MM.1S (cell line): ENCODE measurements at regions not wholly inside any gene's neighbourhood (a gene's known extent, or its start where the extent isn't known, plus 50 kb on each side); places are given as distances from the start of the nearest gene placed in this dataset.

Experiments
- DNase-seq: peaks from one replicate; pipeline ENCODE4 v3.0.0-alpha.2; 2015
- H2AFZ ChIP-seq: fragments of 300-600 bp; sonication (generic); 2 replicates; pipeline ENCODE4 v1.6.0; 2016; ENCODE audit warnings: antibody characterized with exemption, low read length
- H3F3A ChIP-seq: fragments of 300-600 bp; sonication (generic); 2 replicates; pipeline ENCODE4 v1.6.1; 2016; ENCODE audit warnings: mild to moderate bottlenecking, antibody characterized with exemption, low read length, moderate library complexity, mixed read lengths; ENCODE audit not compliant: insufficient read depth
- H3K27ac ChIP-seq: fragments of 300-600 bp; sonication (generic); 2 replicates; pipeline ENCODE4 v1.5.1; 2016; ENCODE audit warnings: mild to moderate bottlenecking, low read length
- H3K27me3 ChIP-seq: fragments of 300-600 bp; sonication (generic); replicated peaks from 2 replicates; pipeline ENCODE4 v1.6.0; 2016; ENCODE audit warnings: low read length; ENCODE audit not compliant: insufficient read depth
- H3K36me3 ChIP-seq: fragments of 300-600 bp; sonication (generic); replicated peaks from 2 replicates; pipeline ENCODE4 v1.6.1; 2016; ENCODE audit warnings: mild to moderate bottlenecking, low read length, mixed read lengths; ENCODE audit not compliant: insufficient read depth
- H3K4me1 ChIP-seq: fragments of 300-600 bp; sonication (generic); 2 replicates; pipeline ENCODE4 v1.6.1; 2016; ENCODE audit warnings: low read length, mixed read lengths
- H3K4me2 ChIP-seq: fragments of 300-600 bp; sonication (generic); 2 replicates; pipeline ENCODE4 v1.6.0; 2016; ENCODE audit warnings: low read depth, low read length
- H3K4me3 ChIP-seq: fragments of 300-600 bp; sonication (generic); 2 replicates; pipeline ENCODE4 v1.5.1; 2016; ENCODE audit warnings: low read length, mixed read lengths
- H3K79me2 ChIP-seq: fragments of 300-600 bp; sonication (generic); 2 replicates; pipeline ENCODE4 v1.6.1; 2016; ENCODE audit warnings: mixed run types, low read length, mixed read lengths
- H3K9ac ChIP-seq: fragments of 300-600 bp; sonication (generic); 2 replicates; pipeline ENCODE4 v1.6.1; 2016; ENCODE audit warnings: low read length, mixed read lengths
- H3K9me2 ChIP-seq: fragments of 300-600 bp; sonication (generic); replicated peaks from 2 replicates; pipeline ENCODE4 v1.6.1; 2016; ENCODE audit warnings: mild to moderate bottlenecking, low read length, mixed read lengths; ENCODE audit not compliant: insufficient read depth
- H3K9me3 ChIP-seq: fragments of 300-600 bp; sonication (generic); replicated peaks from 2 replicates; pipeline ENCODE4 v1.6.1; 2016; ENCODE audit warnings: mild to moderate bottlenecking, low read length, mixed read lengths; ENCODE audit not compliant: insufficient read depth
- H4K20me1 ChIP-seq: fragments of 300-600 bp; sonication (generic); 2 replicates; pipeline ENCODE4 v1.6.1; 2016; ENCODE audit warnings: mild to moderate bottlenecking, low read length, moderate library complexity, mixed read lengths; ENCODE audit not compliant: insufficient read depth
- EZH2 ChIP-seq: fragments of 300-600 bp; sonication (generic); optimal IDR thresholded peaks from 2 replicates; pipeline ENCODE3; 2017; ENCODE audit warnings: low read depth, mild to moderate bottlenecking, antibody characterized with exemption, low read length, mixed read lengths
- EZH2phosphoT487 ChIP-seq: fragments of 300-600 bp; sonication (generic); IDR thresholded peaks from 2 replicates; pipeline ENCODE4 v1.6.1; 2018; ENCODE audit warnings: antibody characterized with exemption, low read length
- TF ChIP-seq, protein P1 (sequence below): fragments of 300-600 bp; sonication (generic); IDR thresholded peaks from 2 replicates; pipeline ENCODE4 v1.5.1; 2016; ENCODE audit warnings: antibody characterized with exemption, low read length, mixed read lengths

DNA sequence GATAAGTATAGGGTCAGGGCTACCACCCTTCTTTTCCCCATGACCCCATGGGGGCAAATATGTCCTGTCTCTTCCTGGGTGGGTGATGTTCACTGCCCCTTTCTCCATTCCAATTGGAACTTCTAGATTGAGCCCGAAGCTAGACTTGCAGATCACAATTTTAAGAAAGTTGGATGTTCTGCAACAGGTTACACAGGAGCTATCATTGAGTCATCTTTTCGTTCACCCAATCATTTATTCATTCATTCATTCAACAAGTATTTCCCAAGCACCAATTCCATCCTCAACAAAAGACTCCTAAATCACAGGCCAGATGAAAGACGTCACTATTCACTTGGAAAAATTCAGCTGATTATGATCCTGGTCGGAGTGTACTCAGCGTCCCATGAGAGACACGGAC lies 71.0 kb upstream of the FOXP4 start:
- Histone ChIP-seq H3K79me2 (no peaks in the 10 kb centered on the region), H4K20me1 (no peaks in the 10 kb centered on the region), H3K9me2 (no peaks in the 10 kb centered on the region), H3K4me3 (no peak overlapping the region), H3K9me3 (no peaks in the 10 kb centered on the region), H3K27me3 (peaks cover 26% of the 10 kb centered on the region), H3F3A (no peaks in the 10 kb centered on the region), H3K4me2 (no peak overlapping the region), H2AFZ (no peak overlapping the region), H3K9ac (no peak overlapping the region), H3K4me1 (no peaks in the 10 kb centered on the region), H3K36me3 (no peaks in the 10 kb centered on the region), H3K27ac (no peak overlapping the region)
- TF ChIP-seq, protein P1, sequence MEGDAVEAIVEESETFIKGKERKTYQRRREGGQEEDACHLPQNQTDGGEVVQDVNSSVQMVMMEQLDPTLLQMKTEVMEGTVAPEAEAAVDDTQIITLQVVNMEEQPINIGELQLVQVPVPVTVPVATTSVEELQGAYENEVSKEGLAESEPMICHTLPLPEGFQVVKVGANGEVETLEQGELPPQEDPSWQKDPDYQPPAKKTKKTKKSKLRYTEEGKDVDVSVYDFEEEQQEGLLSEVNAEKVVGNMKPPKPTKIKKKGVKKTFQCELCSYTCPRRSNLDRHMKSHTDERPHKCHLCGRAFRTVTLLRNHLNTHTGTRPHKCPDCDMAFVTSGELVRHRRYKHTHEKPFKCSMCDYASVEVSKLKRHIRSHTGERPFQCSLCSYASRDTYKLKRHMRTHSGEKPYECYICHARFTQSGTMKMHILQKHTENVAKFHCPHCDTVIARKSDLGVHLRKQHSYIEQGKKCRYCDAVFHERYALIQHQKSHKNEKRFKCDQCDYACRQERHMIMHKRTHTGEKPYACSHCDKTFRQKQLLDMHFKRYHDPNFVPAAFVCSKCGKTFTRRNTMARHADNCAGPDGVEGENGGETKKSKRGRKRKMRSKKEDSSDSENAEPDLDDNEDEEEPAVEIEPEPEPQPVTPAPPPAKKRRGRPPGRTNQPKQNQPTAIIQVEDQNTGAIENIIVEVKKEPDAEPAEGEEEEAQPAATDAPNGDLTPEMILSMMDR: no peak
- no peak for TF ChIP-seq EZH2
- no peak for TF ChIP-seq EZH2phosphoT487
- DNase-seq: no peak

DNA sequence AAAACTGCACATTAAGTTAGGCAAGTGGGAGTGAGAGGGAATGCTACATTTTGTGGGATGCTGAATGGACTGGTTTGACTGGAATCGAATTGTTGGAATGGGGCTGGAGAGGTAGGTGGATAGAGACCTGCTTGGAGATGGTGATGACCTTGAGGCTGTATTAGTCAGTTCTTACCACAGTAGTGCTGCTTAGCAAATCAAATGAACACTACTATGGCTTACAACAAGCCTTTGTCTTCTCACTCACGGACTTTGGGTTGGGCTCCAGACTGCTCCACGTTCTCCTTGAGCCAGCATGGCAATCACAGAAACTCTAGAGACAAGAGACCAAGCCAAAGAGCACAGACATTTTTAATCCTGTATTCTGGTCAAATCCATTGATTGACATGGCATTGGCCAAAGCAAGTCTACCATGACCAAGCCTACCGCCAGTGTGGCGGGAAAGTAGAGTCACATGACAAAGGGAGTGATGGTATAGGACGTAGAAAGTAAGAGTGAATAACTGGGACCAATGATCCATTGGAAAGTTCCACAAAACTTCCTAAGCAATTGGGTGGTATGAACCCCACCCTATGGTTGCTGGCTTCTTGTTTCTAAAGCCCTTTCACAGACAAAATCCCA lies 70.3 kb upstream of the FOXP4 start:
- H3K4me1 ChIP-seq: no peaks in the 10 kb centered on the region
- no peak overlapping the region for H3K27ac ChIP-seq
- H3K9me2 ChIP-seq: no peaks in the 10 kb centered on the region
- H3K9ac ChIP-seq: no peak overlapping the region
- H4K20me1 ChIP-seq: no peaks in the 10 kb centered on the region
- H3F3A ChIP-seq: no peaks in the 10 kb centered on the region
- no peaks in the 10 kb centered on the region for H3K9me3 ChIP-seq
- peaks cover 20% of the 10 kb centered on the region for H3K27me3 ChIP-seq
- no peaks in the 10 kb centered on the region for H3K79me2 ChIP-seq
- no peaks in the 10 kb centered on the region for H3K36me3 ChIP-seq
- no peak overlapping the region for H3K4me2 ChIP-seq
- DNase-seq: no peak
- H3K4me3 ChIP-seq: no peak overlapping the region
- no peak for TF ChIP-seq EZH2
- no peak for TF ChIP-seq EZH2phosphoT487
- TF ChIP-seq, protein P1: no peak
- H2AFZ ChIP-seq: no peak overlapping the region

DNA sequence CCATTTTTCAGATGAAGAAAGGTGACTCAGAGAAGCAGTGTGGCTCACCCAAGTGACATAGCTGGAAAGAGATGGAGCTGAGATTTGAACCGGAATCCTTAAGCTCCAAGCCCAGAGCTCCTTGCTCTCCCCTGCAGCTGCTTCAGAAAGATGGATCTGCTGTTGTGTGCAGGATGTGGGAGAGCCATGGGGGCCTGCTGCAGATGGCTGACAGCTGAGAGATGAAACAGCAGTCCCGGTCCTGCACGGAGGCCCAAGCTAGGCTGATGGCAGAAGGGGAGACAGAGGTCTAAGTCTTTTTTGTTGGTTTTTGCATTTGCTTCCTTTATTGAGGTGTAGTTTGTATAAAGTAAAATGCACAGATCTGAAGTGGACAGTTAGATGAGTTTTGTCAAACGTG lies 69.8 kb upstream of the FOXP4 start:
- H3F3A ChIP-seq: no peaks in the 10 kb centered on the region
- H3K27me3 ChIP-seq: peaks cover 14% of the 10 kb centered on the region
- TF ChIP-seq EZH2: no peak
- no peak for TF ChIP-seq EZH2phosphoT487
- TF ChIP-seq, protein P1: no peak
- no peaks in the 10 kb centered on the region for H3K9me3 ChIP-seq
- H3K27ac ChIP-seq: no peak overlapping the region
- H4K20me1 ChIP-seq: no peaks in the 10 kb centered on the region
- no peaks in the 10 kb centered on the region for H3K79me2 ChIP-seq
- no peak overlapping the region for H3K4me3 ChIP-seq
- no peaks in the 10 kb centered on the region for H3K36me3 ChIP-seq
- H3K4me1 ChIP-seq: no peaks in the 10 kb centered on the region
- H3K9ac ChIP-seq: no peak overlapping the region
- H3K4me2 ChIP-seq: no peak overlapping the region
- no peak overlapping the region for H2AFZ ChIP-seq
- H3K9me2 ChIP-seq: no peaks in the 10 kb centered on the region
- DNase-seq: no peak
